B cell (primary cell): ENCODE measurements at regions not wholly inside any gene's neighbourhood (a gene's known extent, or its start where the extent isn't known, plus 50 kb on each side); places are given as distances from the start of the nearest gene placed in this dataset.

Source experiments
- ATAC-seq: fragments of 200-7000 bp; cut with Tn5 transposase; one replicate; pipeline ENCODE4 v1.10.0; 2021; ENCODE audit warnings: low read depth, mild to moderate bottlenecking, moderate number of reproducible peaks, moderate library complexity
- CTCF ChIA-PET: fragments of 350-600 bp; sonication (Branson Sonifier 250); formaldehyde crosslinking; loops from one replicate; lab custom pipeline; 2021; ENCODE audit warnings: antibody characterized with exemption, inconsistent platforms; lab: Charles Lee
- POLR2A ChIA-PET: fragments of 350-600 bp; sonication (Branson Sonifier 250); formaldehyde crosslinking; loops from one replicate; lab custom pipeline; 2021; ENCODE audit warnings: antibody characterized with exemption; lab: Charles Lee
- DNase-seq: peaks from one replicate; pipeline ENCODE4 v3.0.0; 2013
- H2AFZ ChIP-seq: 2 replicates; pipeline ENCODE4 v1.6.1; 2012; ENCODE audit warnings: mild to moderate bottlenecking, low read depth, low read length; ENCODE audit not compliant: insufficient read depth, poor library complexity, severe bottlenecking
- H3K27ac ChIP-seq, 2 donors: 1 replicate in 1 of 2; 2 replicates in 1 of 2; pipeline ENCODE4 v1.5.1; 2012 to 2013; ENCODE audit warnings: low read length in 2 of 2, mild to moderate bottlenecking in 2 of 2, moderate library complexity in 1 of 2
- H3K27me3 ChIP-seq, 4 experiments: fragments of 200-600 bp in 1 of 4; sonication (generic) in 1 of 4; replicated peaks in 1 of 4; 1 replicate in 2 of 4; 2 replicates in 2 of 4; pipeline versions ENCODE4 v1.6.1 to v1.7.0; 2013 to 2016; ENCODE audit warnings: low read length in 3 of 4, mild to moderate bottlenecking in 2 of 4, mixed read lengths in 1 of 4, moderate library complexity in 1 of 4; ENCODE audit not compliant: insufficient read depth in 4 of 4, control insufficient read depth in 3 of 4; ENCODE audit errors: control extremely low read depth in 1 of 4
- H3K36me3 ChIP-seq, 2 experiments: replicated peaks in 1 of 2; 1 replicate in 1 of 2; 2 replicates in 1 of 2; pipeline versions ENCODE4 v1.6.1 to v1.7.1; 2013; ENCODE audit warnings: low read length in 1 of 2; ENCODE audit not compliant: insufficient read depth in 2 of 2, control insufficient read depth in 1 of 2; ENCODE audit errors: control extremely low read depth in 1 of 2, extremely low read depth in 1 of 2
- H3K4me1 ChIP-seq, 2 donors: fragments of 200-600 bp in 1 of 2; sonication (generic) in 1 of 2; 1 replicate in 1 of 2; 2 replicates in 1 of 2; pipeline versions ENCODE4 v1.5.1 to v1.6.1; 2013 to 2017; ENCODE audit warnings: low read length in 2 of 2; ENCODE audit not compliant: control insufficient read depth in 2 of 2, insufficient read depth in 2 of 2
- H3K4me2 ChIP-seq: replicated peaks from 2 replicates; pipeline ENCODE3; 2012; ENCODE audit warnings: mild to moderate bottlenecking, low read depth, low read length; ENCODE audit not compliant: poor library complexity, severe bottlenecking
- H3K4me3 ChIP-seq, 5 experiments: fragments of 200-600 bp in 1 of 5; sonication (generic) in 1 of 5; 1 replicate in 3 of 5; 2 replicates in 2 of 5; pipeline versions ENCODE4 v1.5.1 to v1.7.0; 2011 to 2016; ENCODE audit warnings: low read length in 4 of 5, mild to moderate bottlenecking in 4 of 5, low read depth in 2 of 5, control low read depth in 1 of 5, moderate library complexity in 1 of 5; ENCODE audit not compliant: insufficient read depth in 1 of 5; ENCODE audit errors: control extremely low read depth in 1 of 5, extremely low read depth in 1 of 5
- H3K79me2 ChIP-seq: fragments of 200-600 bp; sonication (generic); one replicate; pipeline ENCODE4 v1.6.0; 2016; ENCODE audit warnings: low read length; ENCODE audit not compliant: control insufficient read depth, insufficient read depth
- H3K9ac ChIP-seq: fragments of 200-600 bp; sonication (generic); 2 replicates; pipeline ENCODE4 v1.6.1; 2017; ENCODE audit warnings: mild to moderate bottlenecking, low read length, moderate library complexity
- H3K9me3 ChIP-seq, 3 donors: one replicate each; pipeline versions ENCODE4 v1.6.1 to v1.7.1; 2013; ENCODE audit warnings: low read length in 2 of 3; ENCODE audit not compliant: control insufficient read depth in 2 of 3, insufficient read depth in 1 of 3; ENCODE audit errors: control extremely low read depth in 1 of 3
- H4K20me1 ChIP-seq: 2 replicates; pipeline ENCODE4 v1.6.0; 2012; ENCODE audit warnings: mild to moderate bottlenecking, low read length; ENCODE audit not compliant: insufficient read depth, control insufficient read depth, poor library complexity, severe bottlenecking
- H3K27ac Mint-ChIP-seq: one replicate; pipeline ENCODE4 v1.8.0; 2021; ENCODE audit warnings: mixed read lengths
- H3K27me3 Mint-ChIP-seq: one replicate; pipeline ENCODE4 v1.8.0; 2021; ENCODE audit warnings: mixed read lengths
- H3K4me1 Mint-ChIP-seq: one replicate; pipeline ENCODE4 v1.8.0; 2021; ENCODE audit warnings: mixed read lengths
- H3K4me3 Mint-ChIP-seq: one replicate; pipeline ENCODE4 v1.8.0; 2021; ENCODE audit warnings: mixed read lengths
- H3K9me3 Mint-ChIP-seq: one replicate; pipeline ENCODE4 v1.8.0; 2022; ENCODE audit warnings: mixed read lengths; ENCODE audit not compliant: insufficient read depth
- CTCF ChIP-seq: fragments of 200-600 bp; IDR thresholded peaks from one replicate; pipeline ENCODE4 v1.8.0; 2022; ENCODE audit warnings: antibody characterized with exemption, mild to moderate bottlenecking
- EZH2 ChIP-seq: IDR thresholded peaks from 2 replicates; pipeline ENCODE4 v1.6.1; 2012; ENCODE audit warnings: borderline replicate concordance, low read depth, mild to moderate bottlenecking, moderate library complexity, low read length; ENCODE audit not compliant: insufficient read depth, poor library complexity, severe bottlenecking
- WGBS: methylation state at CpG from one replicate; pipeline ENCODE4 v1.1.5; 2013; ENCODE audit warnings: missing lambda C conversion rate; ENCODE audit not compliant: insufficient coverage; 5-methylcytosine and 5-hydroxymethylcytosine counted together
- intact Hi-C: fragments of 100-400 bp; cut with micrococcal nuclease; formaldehyde crosslinking; loops from one replicate; pipeline ENCODE4 v1.10.0; 2022

- Histone ChIP-seq H3K4me2 (no peak overlapping the region), H3K36me3 (no peaks in the 10 kb centered on the region), H3K27me3 (no peaks in the 10 kb centered on the region), H3K79me2 (no peaks in the 10 kb centered on the region), H3K27ac (no peak overlapping the region), H3K9me3 (peaks cover 0 to 5% (median 0%) of the 10 kb centered on the region in 3 donors), H2AFZ (no peak overlapping the region), H3K4me3 (no peak overlapping the region), H3K4me1 (no peaks in the 10 kb centered on the region), H4K20me1 (no peaks in the 10 kb centered on the region), H3K9ac (no peak overlapping the region)
- WGBS = 86% methylated on average over 4 of the region's 7 CpGs
- no peaks in the 10 kb centered on the region for H3K27me3 Mint-ChIP-seq
- no peaks in the 10 kb centered on the region for H3K4me1 Mint-ChIP-seq
- no peak overlapping the region for H3K4me3 Mint-ChIP-seq
- no peak for ATAC-seq
- H3K27ac Mint-ChIP-seq = no peak overlapping the region
- no peaks in the 10 kb centered on the region for H3K9me3 Mint-ChIP-seq
- TF ChIP-seq EZH2 = no peak
- no peak for TF ChIP-seq CTCF
- intact Hi-C loops = no loop called here
- ChIA-PET CTCF (no interaction called here), POLR2A (no interaction called here)
- DNase-seq = no peak
Observed at GRCh38 chr18:37705016-37705415, 139.4 kb upstream of the CELF4 start.

- CTCF ChIA-PET = no interaction called here
Observed at GRCh38 chr18:37702841-37703240, 137.2 kb upstream of the CELF4 start.

More at GRCh38 chr18:37702841-37703240, 137.2 kb upstream of the CELF4 start:
- Histone ChIP-seq H3K4me2 (no peak overlapping the region), H4K20me1 (no peaks in the 10 kb centered on the region), H3K79me2 (no peaks in the 10 kb centered on the region), H3K4me1 (no peaks in the 10 kb centered on the region), H3K27me3 (no peaks in the 10 kb centered on the region), H3K9ac (no peak overlapping the region), H3K36me3 (no peaks in the 10 kb centered on the region), H3K9me3 (peaks cover 0 to 5% (median 0%) of the 10 kb centered on the region in 3 donors), H3K27ac (no peak overlapping the region), H3K4me3 (no peak overlapping the region), H2AFZ (no peak overlapping the region)
- intact Hi-C loops = no loop called here
- TF ChIP-seq CTCF (no peak), EZH2 (no peak)
- Mint-ChIP-seq H3K9me3 (no peaks in the 10 kb centered on the region), H3K4me3 (no peak overlapping the region), H3K27ac (no peak overlapping the region), H3K27me3 (no peaks in the 10 kb centered on the region), H3K4me1 (no peaks in the 10 kb centered on the region)
- WGBS = 64% methylated on average over 2 of the region's 2 CpGs
- DNase-seq (no peak), ATAC-seq (no peak)
- POLR2A ChIA-PET = no interaction called here
